CD14-positive monocyte (primary cell): ENCODE measurements at regions not wholly inside any gene's neighbourhood (a gene's known extent, or its start where the extent isn't known, plus 50 kb on each side); places are given as distances from the start of the nearest gene placed in this dataset.

ENCODE experiments used
- DNase-seq, 3 donors: peaks; one replicate each; pipeline ENCODE4 v3.0.0-alpha.2; 2011 to 2022
- H2AFZ ChIP-seq: 2 replicates; pipeline ENCODE4 v1.6.0; 2012; ENCODE audit warnings: mild to moderate bottlenecking, low read depth, low read length, inconsistent platforms; ENCODE audit not compliant: insufficient read depth, poor library complexity, severe bottlenecking
- H3K27ac ChIP-seq, 2 donors: 1 replicate in 1 of 2; 2 replicates in 1 of 2; pipeline ENCODE4 v1.5.1; 2012 to 2013; ENCODE audit warnings: low read length in 2 of 2, control low read depth in 1 of 2, inconsistent platforms in 1 of 2, low read depth in 1 of 2, mild to moderate bottlenecking in 1 of 2
- H3K27me3 ChIP-seq, 2 donors: one replicate each; pipeline versions ENCODE4 v1.6.0 to v1.6.1; 2011 to 2013; ENCODE audit warnings: low read length in 2 of 2; ENCODE audit not compliant: control insufficient read depth in 2 of 2, insufficient read depth in 2 of 2
- H3K36me3 ChIP-seq, 2 donors: replicated peaks in 1 of 2; 1 replicate in 1 of 2; 2 replicates in 1 of 2; pipeline versions ENCODE4 v1.5.1 to v1.6.1; 2012 to 2013; ENCODE audit warnings: low read length in 2 of 2, control low read depth in 1 of 2, inconsistent platforms in 1 of 2, mild to moderate bottlenecking in 1 of 2; ENCODE audit not compliant: insufficient read depth in 2 of 2, control insufficient read depth in 1 of 2
- H3K4me1 ChIP-seq, 2 donors: 1 replicate in 1 of 2; 2 replicates in 1 of 2; pipeline versions ENCODE4 v1.5.1 to v1.6.1; 2012 to 2013; ENCODE audit warnings: low read length in 2 of 2, control low read depth in 1 of 2, inconsistent platforms in 1 of 2, mild to moderate bottlenecking in 1 of 2, moderate library complexity in 1 of 2; ENCODE audit not compliant: insufficient read depth in 2 of 2, control insufficient read depth in 1 of 2
- H3K4me2 ChIP-seq: replicated peaks from 2 replicates; pipeline ENCODE3; 2012; ENCODE audit warnings: low read length, moderate library complexity, mild to moderate bottlenecking; ENCODE audit not compliant: poor library complexity, severe bottlenecking; ENCODE audit errors: extremely low read depth
- H3K4me3 ChIP-seq, 3 experiments: fragments of 200-600 bp in 1 of 3; sonication (generic) in 1 of 3; replicated peaks in 1 of 3; 1 replicate in 2 of 3; 2 replicates in 1 of 3; pipeline ENCODE4 v1.5.1; 2011 to 2013; ENCODE audit warnings: low read length in 3 of 3, mild to moderate bottlenecking in 3 of 3, control low read depth in 2 of 3, low read depth in 2 of 3, inconsistent platforms in 1 of 3, moderate library complexity in 1 of 3
- H3K79me2 ChIP-seq: 2 replicates; pipeline ENCODE4 v1.6.0; 2012; ENCODE audit warnings: mild to moderate bottlenecking, control low read depth, inconsistent platforms, low read length, moderate library complexity; ENCODE audit not compliant: insufficient read depth
- H3K9ac ChIP-seq: 2 replicates; pipeline ENCODE4 v1.6.0; 2017; ENCODE audit warnings: low read length, mild to moderate bottlenecking; ENCODE audit not compliant: insufficient read depth, poor library complexity, severe bottlenecking
- H3K9me3 ChIP-seq, 2 donors: replicated peaks in 1 of 2; 1 replicate in 1 of 2; 2 replicates in 1 of 2; pipeline versions ENCODE4 v1.5.1 to v1.6.1; 2012 to 2013; ENCODE audit warnings: low read length in 2 of 2, control low read depth in 1 of 2; ENCODE audit not compliant: control insufficient read depth in 1 of 2, insufficient read depth in 1 of 2
- H4K20me1 ChIP-seq: 2 replicates; pipeline ENCODE4 v1.6.0; 2012; ENCODE audit warnings: mild to moderate bottlenecking, low read length, control low read depth, moderate library complexity; ENCODE audit not compliant: insufficient read depth
- H3K27ac Mint-ChIP-seq, 7 donors: one replicate each; pipeline ENCODE4 v1.8.0; 2020; ENCODE audit warnings: mild to moderate bottlenecking in 7 of 7, mixed read lengths in 7 of 7, moderate library complexity in 6 of 7, inconsistent platforms in 2 of 7
- H3K27me3 Mint-ChIP-seq, 3 donors: one replicate each; pipeline ENCODE4 v1.8.0; 2021 to 2022; ENCODE audit warnings: low read depth in 3 of 3, mild to moderate bottlenecking in 3 of 3, mixed read lengths in 3 of 3, moderate library complexity in 3 of 3, inconsistent platforms in 1 of 3
- H3K36me3 Mint-ChIP-seq, 2 donors: one replicate each; pipeline ENCODE4 v1.8.0; 2020; ENCODE audit warnings: mixed read lengths in 2 of 2, inconsistent platforms in 1 of 2, mild to moderate bottlenecking in 1 of 2
- H3K4me1 Mint-ChIP-seq: one replicate; pipeline ENCODE4 v1.8.0; 2020; ENCODE audit warnings: mild to moderate bottlenecking, mixed read lengths
- H3K4me3 Mint-ChIP-seq, 2 donors: one replicate each; pipeline ENCODE4 v1.8.0; 2020; ENCODE audit warnings: mild to moderate bottlenecking in 2 of 2, mixed read lengths in 2 of 2, moderate library complexity in 1 of 2
- H3K9me3 Mint-ChIP-seq, 7 donors: one replicate each; pipeline ENCODE4 v1.8.0; 2020 to 2022; ENCODE audit warnings: mixed read lengths in 7 of 7, mild to moderate bottlenecking in 6 of 7, moderate library complexity in 6 of 7, inconsistent platforms in 2 of 7
- CTCF ChIP-seq: fragments of 200-600 bp; IDR thresholded peaks from one replicate; pipeline ENCODE4 v1.8.0; 2022; ENCODE audit warnings: antibody characterized with exemption, mild to moderate bottlenecking
- WGBS: methylation state at CpG from one replicate; pipeline ENCODE4 v1.1.5; 2013; ENCODE audit warnings: missing lambda C conversion rate; ENCODE audit not compliant: insufficient coverage; 5-methylcytosine and 5-hydroxymethylcytosine counted together
- intact Hi-C, 2 donors: fragments of 100-400 bp; cut with micrococcal nuclease; formaldehyde crosslinking; loops; one replicate each; pipeline versions ENCODE4 v1.15.0 to v1.15.1; 2023

DNA sequence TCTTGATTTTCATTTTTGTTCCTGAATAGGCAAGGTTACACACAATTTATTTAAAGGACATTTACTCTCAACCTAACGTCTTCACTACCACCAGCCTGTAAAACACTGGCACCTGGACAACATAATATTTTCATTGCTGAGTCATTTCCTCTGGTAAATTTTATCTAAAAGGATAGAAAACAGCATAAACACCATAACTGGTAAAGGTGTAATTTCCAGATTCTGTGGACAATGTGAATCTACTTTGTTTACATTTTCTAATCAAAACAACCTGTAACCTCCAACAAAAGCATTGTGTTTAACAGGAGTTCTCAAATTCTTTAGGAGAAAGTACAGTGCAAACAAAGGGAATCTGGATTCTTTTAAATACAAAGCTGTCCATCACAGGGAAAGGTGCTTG, 472.0 kb upstream of the AKR1E2 start:
- DNase-seq: no peak
- H3K27me3 Mint-ChIP-seq: no peaks in the 10 kb centered on the region
- H3K4me1 ChIP-seq: no peaks in the 10 kb centered on the region
- H3K27ac ChIP-seq: no peak overlapping the region
- H3K9me3 ChIP-seq: no peaks in the 10 kb centered on the region
- no CpG with 5 or more reads among the region's 1 CpG for WGBS
- H3K4me2 ChIP-seq: no peak overlapping the region
- H4K20me1 ChIP-seq: no peaks in the 10 kb centered on the region
- intact Hi-C loops: no loop called here
- H3K27me3 ChIP-seq: no peaks in the 10 kb centered on the region
- H3K79me2 ChIP-seq: no peaks in the 10 kb centered on the region
- no peak for TF ChIP-seq CTCF
- peaks cover 0 to 4% (median 0%) of the 10 kb centered on the region in 7 donors for H3K9me3 Mint-ChIP-seq
- H3K4me3 Mint-ChIP-seq: no peak overlapping the region
- H3K4me1 Mint-ChIP-seq: no peaks in the 10 kb centered on the region
- no peaks in the 10 kb centered on the region for H3K36me3 Mint-ChIP-seq
- no peak overlapping the region for H2AFZ ChIP-seq
- H3K36me3 ChIP-seq: no peaks in the 10 kb centered on the region
- no peak overlapping the region for H3K4me3 ChIP-seq
- no peak overlapping the region for H3K9ac ChIP-seq
- no peak overlapping the region for H3K27ac Mint-ChIP-seq

DNA sequence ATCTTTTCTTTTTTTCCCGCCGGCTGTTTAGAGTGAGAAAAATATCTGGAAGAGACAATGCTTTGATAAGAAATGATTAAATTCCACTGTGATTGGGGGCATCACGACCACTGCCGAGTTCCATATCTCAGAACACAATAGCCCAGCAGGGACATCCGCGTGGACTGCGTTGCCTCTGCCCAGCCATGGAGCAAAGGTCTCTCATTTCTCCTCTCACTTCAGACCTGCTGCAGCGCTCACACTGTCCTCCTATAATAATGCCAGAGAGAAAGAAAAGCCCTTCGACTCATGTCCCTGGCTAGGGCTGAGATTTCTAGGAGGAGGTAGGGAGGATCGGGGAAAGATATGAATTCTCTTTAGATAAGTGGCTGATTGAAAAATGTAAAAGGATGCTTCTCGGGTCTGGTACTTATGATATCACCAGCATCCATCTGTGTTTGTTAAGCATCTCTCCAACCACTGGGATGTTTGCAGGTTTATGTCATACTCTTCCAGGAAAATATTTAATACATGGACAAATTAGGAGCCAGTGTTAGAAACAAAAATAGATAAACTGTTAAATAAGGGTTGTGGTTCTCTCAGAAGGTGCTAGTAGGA, 472.9 kb upstream of the AKR1E2 start:
- H3K4me3 ChIP-seq: no peak overlapping the region
- TF ChIP-seq CTCF: no peak
- Mint-ChIP-seq H3K27ac (no peak overlapping the region), H3K4me1 (no peaks in the 10 kb centered on the region), H3K27me3 (no peaks in the 10 kb centered on the region), H3K9me3 (peaks cover 0 to 4% (median 0%) of the 10 kb centered on the region in 7 donors), H3K36me3 (no peaks in the 10 kb centered on the region), H3K4me3 (no peak overlapping the region)
- H3K9me3 ChIP-seq: no peaks in the 10 kb centered on the region
- no peaks in the 10 kb centered on the region for H3K36me3 ChIP-seq
- H2AFZ ChIP-seq: no peak overlapping the region
- no peak for DNase-seq
- intact Hi-C loops: no loop called here
- H3K4me1 ChIP-seq: no peaks in the 10 kb centered on the region
- H3K9ac ChIP-seq: no peak overlapping the region
- no peaks in the 10 kb centered on the region for H4K20me1 ChIP-seq
- no peak overlapping the region for H3K27ac ChIP-seq
- WGBS: 94% methylated on average over 3 of the region's 11 CpGs
- H3K27me3 ChIP-seq: no peaks in the 10 kb centered on the region
- no peak overlapping the region for H3K4me2 ChIP-seq
- H3K79me2 ChIP-seq: no peaks in the 10 kb centered on the region
